ENCODE measurements at regions not wholly inside any gene's neighbourhood (a gene's known extent, or its start where the extent isn't known, plus 50 kb on each side); places are given as distances from the start of the nearest gene placed in this dataset.

DNA sequence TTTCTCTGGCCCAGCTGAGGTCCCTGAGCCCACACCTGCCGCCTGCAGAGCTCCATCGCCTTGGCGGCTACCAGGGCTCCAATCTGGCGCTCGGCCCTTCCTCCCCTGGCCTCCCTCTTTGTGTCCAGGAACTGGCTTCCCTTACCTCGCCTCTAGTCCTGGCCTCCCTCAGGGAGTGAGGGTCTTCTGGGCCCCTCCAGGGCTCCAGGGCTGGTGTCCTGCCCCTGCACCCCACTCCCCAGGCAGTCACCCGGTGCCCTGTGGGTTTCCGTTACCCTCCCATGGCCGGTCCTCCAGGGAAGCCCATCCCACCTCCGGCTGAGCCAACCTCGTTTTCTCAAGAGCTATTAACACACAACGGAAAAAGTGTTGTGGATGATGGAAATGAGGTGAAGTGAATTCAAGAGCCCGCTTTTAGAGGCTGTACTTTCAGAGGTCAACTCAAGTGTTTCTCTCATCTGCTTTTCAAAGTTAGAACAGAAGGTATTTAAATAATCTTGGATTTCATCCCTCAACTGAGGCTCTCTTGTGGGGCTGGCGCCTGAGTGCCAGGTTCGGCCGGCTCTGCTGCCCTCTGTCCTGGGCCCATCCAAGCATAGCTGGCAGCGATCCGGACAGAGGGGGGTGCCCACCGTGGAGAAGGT lies 131.9 kb downstream of the ASB1 start:
- POLR2A ChIA-PET = no interaction called here
- H3K27ac ChIP-seq (ENCODE audit: low read depth in 2 of 2, low read length in 1 of 2) = no peak overlapping the region

DNA sequence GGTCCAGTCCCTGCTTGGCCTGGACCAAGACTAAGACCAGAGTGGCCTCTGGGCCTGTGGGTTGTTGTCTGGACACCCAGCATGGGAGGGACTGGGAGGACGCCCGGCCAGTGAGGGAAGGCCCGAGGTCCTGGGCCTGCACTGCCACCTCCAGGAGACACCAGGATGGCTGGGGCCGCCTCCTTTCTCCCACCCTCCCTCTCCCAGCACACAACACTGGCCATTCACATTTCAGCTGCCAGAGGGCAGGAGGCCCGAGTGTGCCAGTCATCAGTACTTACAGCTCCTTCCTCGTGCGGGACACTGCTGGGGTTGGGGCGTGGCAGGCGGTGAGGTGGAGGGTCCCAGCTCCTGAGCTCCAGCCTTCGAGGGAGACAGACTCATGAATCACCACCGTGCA lies 133.5 kb downstream of the ASB1 start:
- Histone ChIP-seq H3K4me1 (ENCODE audit: control insufficient read depth in 1 of 2, insufficient read depth in 2 of 2, low read depth in 1 of 2, low read length in 1 of 2) (no peaks in the 10 kb centered on the region), H4K20me1 (ENCODE audit: insufficient read depth) (no peaks in the 10 kb centered on the region), H3F3A (replicated peaks; ENCODE audit: insufficient read depth) (no peaks in the 10 kb centered on the region), H3K9ac (no peak overlapping the region), H3K9me3 (no peaks in the 10 kb centered on the region), H2AFZ (ENCODE audit: low read depth) (no peak overlapping the region), H3K4me2 (no peak overlapping the region), H3K4me3 (ENCODE audit: low read depth in 2 of 2, low read length in 1 of 2) (no peak overlapping the region), H3K9me2 (no peaks in the 10 kb centered on the region), H3K27ac (ENCODE audit: low read depth in 2 of 2, low read length in 1 of 2) (no peak overlapping the region), H3K79me2 (ENCODE audit: insufficient read depth) (no peaks in the 10 kb centered on the region), H3K27me3 (ENCODE audit: insufficient read depth) (no peaks in the 10 kb centered on the region), H3K36me3 (replicated peaks in 1 of 2; ENCODE audit: control insufficient read depth in 1 of 2, insufficient read depth in 2 of 2, low read length in 1 of 2) (no peaks in the 10 kb centered on the region)
- CTCF ChIA-PET = interaction anchor here (1.1 kb wide), 1 partner anchor 14 kb away, joined by 3 read pairs; no protein-coding TSS in a partner anchor
- POLR2A ChIA-PET = interaction anchor here (0.6 kb wide), 1 partner anchor 1096 kb away, joined by 3 read pairs; no protein-coding TSS in a partner anchor
- 76% methylated on average over 9 of the region's 11 CpGs for WGBS (ENCODE audit: low lambda C conversion rate)
- DNase-seq = no peak
- no peak for TF ChIP-seq FOXM1 (IDR thresholded peaks at IDR 0.05; ENCODE audit: low read depth)
- no peak for TF ChIP-seq MXI1 (IDR thresholded peaks at IDR 0.05; ENCODE audit: low read depth, low read length)
- no peak for TF ChIP-seq USF2 (IDR thresholded peaks at IDR 0.05; ENCODE audit: borderline replicate concordance, low read depth, low read length)
- no peak for TF ChIP-seq ELF1 (IDR thresholded peaks at IDR 0.05)
- TF ChIP-seq, protein P1, sequence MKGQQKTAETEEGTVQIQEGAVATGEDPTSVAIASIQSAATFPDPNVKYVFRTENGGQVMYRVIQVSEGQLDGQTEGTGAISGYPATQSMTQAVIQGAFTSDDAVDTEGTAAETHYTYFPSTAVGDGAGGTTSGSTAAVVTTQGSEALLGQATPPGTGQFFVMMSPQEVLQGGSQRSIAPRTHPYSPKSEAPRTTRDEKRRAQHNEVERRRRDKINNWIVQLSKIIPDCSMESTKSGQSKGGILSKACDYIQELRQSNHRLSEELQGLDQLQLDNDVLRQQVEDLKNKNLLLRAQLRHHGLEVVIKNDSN (IDR thresholded peaks at IDR 0.05; ENCODE audit: borderline replicate concordance, low read depth) = no peak
- TF ChIP-seq, protein P2, sequence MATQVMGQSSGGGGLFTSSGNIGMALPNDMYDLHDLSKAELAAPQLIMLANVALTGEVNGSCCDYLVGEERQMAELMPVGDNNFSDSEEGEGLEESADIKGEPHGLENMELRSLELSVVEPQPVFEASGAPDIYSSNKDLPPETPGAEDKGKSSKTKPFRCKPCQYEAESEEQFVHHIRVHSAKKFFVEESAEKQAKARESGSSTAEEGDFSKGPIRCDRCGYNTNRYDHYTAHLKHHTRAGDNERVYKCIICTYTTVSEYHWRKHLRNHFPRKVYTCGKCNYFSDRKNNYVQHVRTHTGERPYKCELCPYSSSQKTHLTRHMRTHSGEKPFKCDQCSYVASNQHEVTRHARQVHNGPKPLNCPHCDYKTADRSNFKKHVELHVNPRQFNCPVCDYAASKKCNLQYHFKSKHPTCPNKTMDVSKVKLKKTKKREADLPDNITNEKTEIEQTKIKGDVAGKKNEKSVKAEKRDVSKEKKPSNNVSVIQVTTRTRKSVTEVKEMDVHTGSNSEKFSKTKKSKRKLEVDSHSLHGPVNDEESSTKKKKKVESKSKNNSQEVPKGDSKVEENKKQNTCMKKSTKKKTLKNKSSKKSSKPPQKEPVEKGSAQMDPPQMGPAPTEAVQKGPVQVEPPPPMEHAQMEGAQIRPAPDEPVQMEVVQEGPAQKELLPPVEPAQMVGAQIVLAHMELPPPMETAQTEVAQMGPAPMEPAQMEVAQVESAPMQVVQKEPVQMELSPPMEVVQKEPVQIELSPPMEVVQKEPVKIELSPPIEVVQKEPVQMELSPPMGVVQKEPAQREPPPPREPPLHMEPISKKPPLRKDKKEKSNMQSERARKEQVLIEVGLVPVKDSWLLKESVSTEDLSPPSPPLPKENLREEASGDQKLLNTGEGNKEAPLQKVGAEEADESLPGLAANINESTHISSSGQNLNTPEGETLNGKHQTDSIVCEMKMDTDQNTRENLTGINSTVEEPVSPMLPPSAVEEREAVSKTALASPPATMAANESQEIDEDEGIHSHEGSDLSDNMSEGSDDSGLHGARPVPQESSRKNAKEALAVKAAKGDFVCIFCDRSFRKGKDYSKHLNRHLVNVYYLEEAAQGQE (IDR thresholded peaks at IDR 0.05; ENCODE audit: low read depth, low read length) = no peak
- no peak for TF ChIP-seq RFX5 (IDR thresholded peaks at IDR 0.05; ENCODE audit: low read length)
- no peak for TF ChIP-seq GATA2 (CRISPR knock-in tag; IDR thresholded peaks at IDR 0.05)
- TF ChIP-seq MEF2A (IDR thresholded peaks at IDR 0.05; ENCODE audit: borderline replicate concordance, low read depth) = no peak
- TF ChIP-seq CHD2 (IDR thresholded peaks at IDR 0.05; ENCODE audit: low read length, partially characterized antibody) = no peak
- no peak for TF ChIP-seq PBX3 (IDR thresholded peaks at IDR 0.05)
- TF ChIP-seq, protein P3, sequence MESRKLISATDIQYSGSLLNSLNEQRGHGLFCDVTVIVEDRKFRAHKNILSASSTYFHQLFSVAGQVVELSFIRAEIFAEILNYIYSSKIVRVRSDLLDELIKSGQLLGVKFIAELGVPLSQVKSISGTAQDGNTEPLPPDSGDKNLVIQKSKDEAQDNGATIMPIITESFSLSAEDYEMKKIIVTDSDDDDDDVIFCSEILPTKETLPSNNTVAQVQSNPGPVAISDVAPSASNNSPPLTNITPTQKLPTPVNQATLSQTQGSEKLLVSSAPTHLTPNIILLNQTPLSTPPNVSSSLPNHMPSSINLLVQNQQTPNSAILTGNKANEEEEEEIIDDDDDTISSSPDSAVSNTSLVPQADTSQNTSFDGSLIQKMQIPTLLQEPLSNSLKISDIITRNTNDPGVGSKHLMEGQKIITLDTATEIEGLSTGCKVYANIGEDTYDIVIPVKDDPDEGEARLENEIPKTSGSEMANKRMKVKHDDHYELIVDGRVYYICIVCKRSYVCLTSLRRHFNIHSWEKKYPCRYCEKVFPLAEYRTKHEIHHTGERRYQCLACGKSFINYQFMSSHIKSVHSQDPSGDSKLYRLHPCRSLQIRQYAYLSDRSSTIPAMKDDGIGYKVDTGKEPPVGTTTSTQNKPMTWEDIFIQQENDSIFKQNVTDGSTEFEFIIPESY (IDR thresholded peaks at IDR 0.05; ENCODE audit: borderline replicate concordance, low read depth) = no peak
- no peak for TF ChIP-seq TEAD4 (IDR thresholded peaks at IDR 0.05; ENCODE audit: borderline replicate concordance, insufficient read depth)

More for the DNA sequence above, 131.9 kb downstream of the ASB1 start:
- TF ChIP-seq PBX3 (IDR thresholded peaks at IDR 0.05) (no peak), GABPA (IDR thresholded peaks at IDR 0.05; ENCODE audit: low read depth) (no peak), ELF1 (IDR thresholded peaks at IDR 0.05) (no peak), RFX5 (IDR thresholded peaks at IDR 0.05; ENCODE audit: low read length) (no peak), FOXM1 (IDR thresholded peaks at IDR 0.05; ENCODE audit: low read depth) (no peak)
- Histone ChIP-seq H3K9ac (no peak overlapping the region), H3K79me2 (ENCODE audit: insufficient read depth) (no peaks in the 10 kb centered on the region), H3F3A (replicated peaks; ENCODE audit: insufficient read depth) (no peaks in the 10 kb centered on the region), H3K4me1 (ENCODE audit: control insufficient read depth in 1 of 2, insufficient read depth in 2 of 2, low read depth in 1 of 2, low read length in 1 of 2) (no peaks in the 10 kb centered on the region), H3K4me3 (ENCODE audit: low read depth in 2 of 2, low read length in 1 of 2) (no peak overlapping the region), H3K36me3 (replicated peaks in 1 of 2; ENCODE audit: control insufficient read depth in 1 of 2, insufficient read depth in 2 of 2, low read length in 1 of 2) (no peaks in the 10 kb centered on the region), H3K9me2 (no peaks in the 10 kb centered on the region), H4K20me1 (ENCODE audit: insufficient read depth) (no peaks in the 10 kb centered on the region), H3K27me3 (ENCODE audit: insufficient read depth) (no peaks in the 10 kb centered on the region), H3K9me3 (no peaks in the 10 kb centered on the region), H3K4me2 (no peak overlapping the region), H2AFZ (ENCODE audit: low read depth) (no peak overlapping the region)
- no peak for DNase-seq
- WGBS (ENCODE audit: low lambda C conversion rate) = 77% methylated on average over 15 of the region's 19 CpGs
- CTCF ChIA-PET = interaction anchor here (0.8 to 1.6 kb wide), 3 partner anchors 12 to 228 kb away, joined by 3 to 8 read pairs (median 3); no protein-coding TSS in a partner anchor

Data from SK-N-SH (cell line).